ENCODE measurements at regions not wholly inside any gene's neighbourhood (a gene's known extent, or its start where the extent isn't known, plus 50 kb on each side); places are given as distances from the start of the nearest gene placed in this dataset.

GRCh38 chr6:18550119-18550518 is 163.0 kb downstream of the RNF144B start:
- Histone ChIP-seq H3K23me2 (ENCODE audit: low read depth, low read length) (no peaks in the 10 kb centered on the region), H3K18ac (ENCODE audit: extremely low read depth, low read length) (no peak overlapping the region), H3K4me2 (ENCODE audit: insufficient read depth in 1 of 2, low read depth in 2 of 2, low read length in 2 of 2) (no peak overlapping the region), H3K4me1 (replicated peaks in 1 of 4; ENCODE audit: control insufficient read depth in 3 of 4, insufficient read depth in 4 of 4, low read length in 3 of 4) (no peaks in the 10 kb centered on the region), H2AFZ (ENCODE audit: low read length) (no peak overlapping the region), H2BK12ac (ENCODE audit: low read depth, low read length) (no peak overlapping the region), H2BK120ac (replicated peaks; ENCODE audit: low read depth, low read length) (no peak overlapping the region), H2BK20ac (ENCODE audit: low read length) (no peak overlapping the region), H3K27ac (ENCODE audit: low read depth, low read length) (no peak overlapping the region), H4K8ac (ENCODE audit: extremely low read depth, insufficient read depth, low read length) (no peak overlapping the region), H4K20me1 (replicated peaks in 1 of 2; ENCODE audit: control insufficient read depth in 1 of 2, insufficient read depth in 2 of 2, low read length in 2 of 2) (no peaks in the 10 kb centered on the region), H4K91ac (replicated peaks; ENCODE audit: insufficient read length, low read length) (no peak overlapping the region), H3K36me3 (ENCODE audit: control insufficient read depth in 2 of 4, insufficient read depth in 4 of 4, low read length in 3 of 4) (no peaks in the 10 kb centered on the region), H3K56ac (replicated peaks; ENCODE audit: insufficient read length, low read depth, low read length) (no peak overlapping the region), H2AK5ac (ENCODE audit: low read depth, low read length) (no peak overlapping the region), H3K79me1 (ENCODE audit: low read depth, low read length) (no peaks in the 10 kb centered on the region), H3K4me3 (ENCODE audit: extremely low read depth in 1 of 4, insufficient read depth in 2 of 4, low read depth in 3 of 4, low read length in 4 of 4) (no peak overlapping the region), H3K9ac (replicated peaks in 1 of 4; ENCODE audit: extremely low read depth in 1 of 4, low read depth in 3 of 4, low read length in 3 of 4) (no peak overlapping the region), H3K9me3 (ENCODE audit: insufficient read depth in 2 of 2, low read depth in 1 of 2, low read length in 1 of 2) (no peaks in the 10 kb centered on the region), H4K5ac (ENCODE audit: insufficient read length, low read depth, low read length) (no peak overlapping the region), H3K23ac (ENCODE audit: insufficient read length) (no peak overlapping the region), H3K79me2 (ENCODE audit: control insufficient read depth in 1 of 2, insufficient read depth in 2 of 2, low read length in 2 of 2) (no peaks in the 10 kb centered on the region), H3K27me3 (replicated peaks in 1 of 4; ENCODE audit: control insufficient read depth in 3 of 4, extremely low read depth in 1 of 4, insufficient read depth in 3 of 4, low read length in 3 of 4) (no peaks in the 10 kb centered on the region), H2BK5ac (ENCODE audit: low read depth, low read length) (no peak overlapping the region), H3K14ac (ENCODE audit: insufficient read length) (no peak overlapping the region), H3K4ac (replicated peaks; ENCODE audit: insufficient read length, low read depth, low read length) (no peak overlapping the region), H2BK15ac (ENCODE audit: low read length) (no peak overlapping the region)
- 81% methylated on average over 3 of the region's 3 CpGs; no CpG with 5 or more reads in 1 of the 2 experiments for WGBS, 2 experiments (ENCODE audit: extremely low coverage in 1 of 2, insufficient coverage in 1 of 2, insufficient read length in 1 of 2, insufficient replicate concordance in 2 of 2, low coverage in 1 of 2, low lambda C conversion rate in 2 of 2, missing lambda C conversion rate in 1 of 2)
- TF ChIP-seq NANOG (IDR thresholded peaks at IDR 0.05; ENCODE audit: insufficient read depth, low read depth, low read length, poor library complexity, severe bottlenecking) (no peak), BACH1 (IDR thresholded peaks at IDR 0.05; ENCODE audit: low read length) (no peak), MAFK (IDR thresholded peaks at IDR 0.05; ENCODE audit: low read depth, low read length) (peak; percentile 85; the same call in 1 of the 2 replicates), SAP30 (IDR thresholded peaks at IDR 0.05; ENCODE audit: insufficient read depth, insufficient replicate concordance, low read length) (no peak)
- no peak for FAIRE-seq
- no peak for DNase-seq (ENCODE audit: low read depth in 1 of 2, low spot score in 2 of 2)
- ChIA-PET POLR2A (ENCODE audit: partially characterized antibody) (no interaction called here), CTCF (ENCODE audit: partially characterized antibody) (no interaction called here)

All from H1 (cell line).